Activated gamma-delta T cell treated with Interleukin-2 at 50 U/mL for 16 hours (primary cell): ENCODE measurements at regions not wholly inside any gene's neighbourhood (a gene's known extent, or its start where the extent isn't known, plus 50 kb on each side); places are given as distances from the start of the nearest gene placed in this dataset.

ENCODE experiments used
- DNase-seq: peaks from one replicate; pipeline ENCODE4 v3.0.0-alpha.2; 2020

- DNase-seq = no peak
Observed at GRCh38 chr16:87244636-87245197, 72.5 kb downstream of the C16orf95 start.

- DNase-seq = no peak
Observed at GRCh38 chr16:87245511-87245910, 71.7 kb downstream of the C16orf95 start.

GRCh38 chr16:87246269-87247065, 70.7 kb downstream of the C16orf95 start:
- no peak for DNase-seq

GRCh38 chr16:87248714-87249113, 68.5 kb downstream of the C16orf95 start:
- no peak for DNase-seq

- no peak for DNase-seq
Observed at GRCh38 chr16:87249425-87249824, 67.8 kb downstream of the C16orf95 start.

GRCh38 chr16:87250431-87250960, 66.7 kb downstream of the C16orf95 start:
- no peak for DNase-seq

- DNase-seq = no peak
Observed at GRCh38 chr16:87252269-87252970, 64.8 kb downstream of the C16orf95 start.
